ENCODE measurements at regions not wholly inside any gene's neighbourhood (a gene's known extent, or its start where the extent isn't known, plus 50 kb on each side); places are given as distances from the start of the nearest gene placed in this dataset.

GRCh38 chr14:58809520-58809919, 171.8 kb downstream of the DACT1 start:
- no TSS peak for BruUV-seq (replicated peaks)
- H3K27me3 ChIP-seq (ENCODE audit: insufficient read depth, low read depth), result peaks cover 16% of the 10 kb centered on the region
- no peaks in the 10 kb centered on the region; the same call in 1 of the 2 replicates for H3K9me3 ChIP-seq (ENCODE audit: insufficient read depth, low read depth)
- no peaks in the 10 kb centered on the region for H3F3A ChIP-seq (ENCODE audit: insufficient read depth, low read depth)
- no peaks in the 10 kb centered on the region for H4K20me1 ChIP-seq (ENCODE audit: insufficient read depth)
- CTCF ChIA-PET, result no interaction called here
- H3K36me3 ChIP-seq (ENCODE audit: low read depth), result no peaks in the 10 kb centered on the region
- no peak for TF ChIP-seq CTCF (conservative IDR thresholded peaks at IDR 0.05)
- no peak for TF ChIP-seq EZH2 (IDR thresholded peaks at IDR 0.05; ENCODE audit: low read depth)
- H2AFZ ChIP-seq, result no peak overlapping the region
- H3K27ac ChIP-seq, result no peak overlapping the region
- intact Hi-C loops (cut with micrococcal nuclease; ENCODE audit: unreplicated experiment), result no loop called here
- POLR2A ChIA-PET (ENCODE audit: unreplicated experiment), result no interaction called here
- H3K79me2 ChIP-seq (ENCODE audit: low read depth), result no peaks in the 10 kb centered on the region
- no peak overlapping the region for H3K4me3 ChIP-seq
- H3K9me2 ChIP-seq (ENCODE audit: insufficient read depth), result no peaks in the 10 kb centered on the region
- H3K4me2 ChIP-seq, result no peak overlapping the region
- no peak for DNase-seq
- H3K4me1 ChIP-seq (replicated peaks; ENCODE audit: insufficient read depth), result no peaks in the 10 kb centered on the region

GRCh38 chr14:58812050-58812910, 174.5 kb downstream of the DACT1 start:
- intact Hi-C loops (cut with micrococcal nuclease; ENCODE audit: unreplicated experiment), result no loop called here
- no peak for TF ChIP-seq EZH2 (IDR thresholded peaks at IDR 0.05; ENCODE audit: low read depth)
- TF ChIP-seq CTCF (conservative IDR thresholded peaks at IDR 0.05), result no peak

GRCh38 chr14:58813745-58814144, 176.0 kb downstream of the DACT1 start:
- H3K9me2 ChIP-seq (ENCODE audit: insufficient read depth), result no peaks in the 10 kb centered on the region
- H4K20me1 ChIP-seq (ENCODE audit: insufficient read depth), result no peaks in the 10 kb centered on the region
- no peaks in the 10 kb centered on the region for H3K79me2 ChIP-seq (ENCODE audit: low read depth)
- TF ChIP-seq CTCF (conservative IDR thresholded peaks at IDR 0.05), result no peak
- TF ChIP-seq EZH2 (IDR thresholded peaks at IDR 0.05; ENCODE audit: low read depth), result no peak
- H2AFZ ChIP-seq, result no peak overlapping the region
- H3K4me2 ChIP-seq, result no peak overlapping the region
- H3K27ac ChIP-seq, result no peak overlapping the region
- POLR2A ChIA-PET (ENCODE audit: unreplicated experiment), result no interaction called here
- no peak for DNase-seq
- H3K4me1 ChIP-seq (replicated peaks; ENCODE audit: insufficient read depth), result no peaks in the 10 kb centered on the region
- H3K4me3 ChIP-seq, result no peak overlapping the region
- H3F3A ChIP-seq (ENCODE audit: insufficient read depth, low read depth), result no peaks in the 10 kb centered on the region
- CTCF ChIA-PET, result no interaction called here
- H3K36me3 ChIP-seq (ENCODE audit: low read depth), result no peaks in the 10 kb centered on the region
- no TSS peak for BruUV-seq (replicated peaks)
- intact Hi-C loops (cut with micrococcal nuclease; ENCODE audit: unreplicated experiment), result no loop called here
- peaks cover 26% of the 10 kb centered on the region for H3K27me3 ChIP-seq (ENCODE audit: insufficient read depth, low read depth)
- no peaks in the 10 kb centered on the region for H3K9me3 ChIP-seq (ENCODE audit: insufficient read depth, low read depth)

More at GRCh38 chr14:58812050-58812910, 174.5 kb downstream of the DACT1 start:
- Histone ChIP-seq H3K9me2 (ENCODE audit: insufficient read depth) (no peaks in the 10 kb centered on the region), H2AFZ (no peak overlapping the region), H3K27ac (no peak overlapping the region), H3F3A (ENCODE audit: insufficient read depth, low read depth) (no peaks in the 10 kb centered on the region), H3K36me3 (ENCODE audit: low read depth) (no peaks in the 10 kb centered on the region), H3K79me2 (ENCODE audit: low read depth) (no peaks in the 10 kb centered on the region), H3K4me2 (no peak overlapping the region), H3K27me3 (ENCODE audit: insufficient read depth, low read depth) (peaks cover 26% of the 10 kb centered on the region), H3K4me3 (no peak overlapping the region), H4K20me1 (ENCODE audit: insufficient read depth) (no peaks in the 10 kb centered on the region), H3K9me3 (ENCODE audit: insufficient read depth, low read depth) (no peaks in the 10 kb centered on the region), H3K4me1 (replicated peaks; ENCODE audit: insufficient read depth) (no peaks in the 10 kb centered on the region)
- ChIA-PET CTCF (no interaction called here), POLR2A (ENCODE audit: unreplicated experiment) (no interaction called here)
- DNase-seq, result no peak
- BruUV-seq (replicated peaks), result no TSS peak
